Large intestine (tissue), 3 donors: ENCODE measurements at regions not wholly inside any gene's neighbourhood (a gene's known extent, or its start where the extent isn't known, plus 50 kb on each side); places are given as distances from the start of the nearest gene placed in this dataset.

Experiments
- DNase-seq, 2 donors: peaks; one replicate each; pipeline versions ENCODE4 v3.0.0 to v3.0.0-alpha.2; 2013
- H3K27ac ChIP-seq: one replicate; pipeline ENCODE4 v1.5.1; 2013; ENCODE audit warnings: low read length
- H3K27me3 ChIP-seq: 2 replicates; pipeline ENCODE4 v1.6.1; 2013; ENCODE audit warnings: low read length; ENCODE audit not compliant: control insufficient read depth, insufficient read depth
- H3K36me3 ChIP-seq: 2 replicates; pipeline ENCODE4 v1.6.1; 2013; ENCODE audit warnings: low read length; ENCODE audit not compliant: control insufficient read depth, insufficient read depth
- H3K4me1 ChIP-seq: one replicate; pipeline ENCODE4 v1.6.1; 2013; ENCODE audit warnings: low read length; ENCODE audit not compliant: control insufficient read depth, insufficient read depth
- H3K4me3 ChIP-seq: one replicate; pipeline ENCODE4 v1.5.1; 2013; ENCODE audit warnings: low read length
- H3K9me3 ChIP-seq: one replicate; pipeline ENCODE4 v1.6.1; 2013; ENCODE audit warnings: mild to moderate bottlenecking, low read depth, low read length, moderate library complexity; ENCODE audit not compliant: control insufficient read depth
- WGBS: methylation state at CpG from one replicate; pipeline ENCODE4 v1.1.5; 2013; ENCODE audit warnings: low lambda C conversion rate; ENCODE audit not compliant: insufficient coverage; 5-methylcytosine and 5-hydroxymethylcytosine counted together

DNA sequence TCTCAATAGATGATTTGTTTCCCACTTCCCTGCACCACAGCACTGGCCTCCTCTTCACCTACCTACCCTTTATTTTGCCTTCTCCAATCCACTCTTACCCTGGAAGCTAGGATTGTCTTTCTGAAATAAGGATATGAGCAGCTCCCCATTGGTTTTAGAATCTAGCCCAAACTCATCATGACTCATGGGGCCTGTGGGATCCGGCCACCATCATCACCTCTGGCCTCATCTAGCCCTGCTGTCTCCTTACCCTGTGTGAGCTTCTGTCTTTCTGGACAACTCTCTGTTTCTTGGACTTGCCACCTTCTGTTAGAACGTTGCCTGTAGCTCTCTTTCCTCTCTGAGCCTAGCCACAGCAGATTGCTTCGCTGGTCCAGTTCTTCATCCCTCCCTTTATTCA, 277.1 kb downstream of the PAX1 start:
- no peak for DNase-seq
- H3K27me3 ChIP-seq: no peaks in the 10 kb centered on the region
- no peak overlapping the region for H3K4me3 ChIP-seq
- WGBS: 100% methylated on average over 1 of the region's 3 CpGs
- no peaks in the 10 kb centered on the region for H3K36me3 ChIP-seq
- no peaks in the 10 kb centered on the region for H3K4me1 ChIP-seq
- no peak overlapping the region for H3K27ac ChIP-seq
- H3K9me3 ChIP-seq: no peaks in the 10 kb centered on the region

DNA sequence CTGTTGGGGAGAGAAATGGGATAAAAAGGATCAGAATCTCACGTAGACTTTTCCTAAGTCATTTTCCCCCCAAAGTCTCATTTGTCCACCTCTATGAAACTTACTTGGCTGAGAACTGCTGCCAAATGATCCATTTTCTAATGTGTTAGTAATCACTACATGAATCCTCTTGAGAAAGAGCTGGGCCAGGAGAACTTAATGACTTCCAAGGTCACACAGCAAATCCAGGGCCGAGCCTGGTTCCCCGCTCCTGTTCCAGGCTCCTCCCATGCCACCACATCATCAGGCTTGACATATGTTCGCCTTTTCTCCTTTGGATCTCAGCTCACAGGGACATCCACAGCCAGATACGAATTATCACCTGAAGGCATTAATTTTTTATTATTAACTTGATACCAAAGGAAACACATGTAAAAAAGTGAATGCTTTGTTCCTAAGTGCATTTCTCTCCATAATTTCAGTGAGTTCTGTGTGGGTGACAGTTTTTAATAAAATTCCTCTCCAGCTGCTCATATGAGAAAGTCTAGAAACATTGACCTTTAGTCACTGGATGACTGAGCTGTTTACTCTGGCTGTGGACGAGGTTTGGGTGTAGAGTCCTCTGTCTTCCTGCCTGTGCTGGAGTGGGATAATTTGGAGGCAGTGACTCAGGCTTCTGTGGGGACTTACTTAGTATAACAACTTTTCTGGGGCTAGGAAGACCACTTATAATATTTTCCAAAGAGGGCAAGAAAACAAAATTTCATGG, 276.3 kb downstream of the PAX1 start:
- Histone ChIP-seq H3K4me3 (no peak overlapping the region), H3K9me3 (no peaks in the 10 kb centered on the region), H3K27ac (no peak overlapping the region), H3K4me1 (no peaks in the 10 kb centered on the region), H3K36me3 (no peaks in the 10 kb centered on the region), H3K27me3 (no peaks in the 10 kb centered on the region)
- 65% methylated on average over 4 of the region's 6 CpGs for WGBS
- DNase-seq: no peak

DNA sequence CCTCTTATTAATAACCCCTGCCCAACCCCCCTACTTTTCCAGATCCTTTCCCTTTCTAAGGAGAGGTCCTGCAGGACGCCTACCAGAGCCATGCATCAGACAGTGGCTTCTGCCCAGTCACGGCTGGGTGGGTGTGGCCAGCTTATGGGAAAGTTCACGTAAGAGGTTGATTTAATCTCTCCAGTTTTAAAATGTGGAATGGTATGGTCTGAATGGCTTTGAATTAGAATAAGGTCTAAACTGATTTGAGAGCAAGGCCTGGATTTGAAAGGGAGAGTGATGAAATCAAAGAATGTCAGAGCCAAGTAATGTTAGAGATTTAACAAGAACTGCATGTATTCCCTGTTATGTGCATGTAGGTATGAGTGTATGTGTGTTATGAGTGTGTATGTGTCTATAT, 275.7 kb downstream of the PAX1 start:
- no CpG with 5 or more reads among the region's 3 CpGs for WGBS
- Histone ChIP-seq H3K4me3 (no peak overlapping the region), H3K27me3 (no peaks in the 10 kb centered on the region), H3K36me3 (no peaks in the 10 kb centered on the region), H3K9me3 (no peaks in the 10 kb centered on the region), H3K27ac (no peak overlapping the region), H3K4me1 (no peaks in the 10 kb centered on the region)
- DNase-seq: no peak

DNA sequence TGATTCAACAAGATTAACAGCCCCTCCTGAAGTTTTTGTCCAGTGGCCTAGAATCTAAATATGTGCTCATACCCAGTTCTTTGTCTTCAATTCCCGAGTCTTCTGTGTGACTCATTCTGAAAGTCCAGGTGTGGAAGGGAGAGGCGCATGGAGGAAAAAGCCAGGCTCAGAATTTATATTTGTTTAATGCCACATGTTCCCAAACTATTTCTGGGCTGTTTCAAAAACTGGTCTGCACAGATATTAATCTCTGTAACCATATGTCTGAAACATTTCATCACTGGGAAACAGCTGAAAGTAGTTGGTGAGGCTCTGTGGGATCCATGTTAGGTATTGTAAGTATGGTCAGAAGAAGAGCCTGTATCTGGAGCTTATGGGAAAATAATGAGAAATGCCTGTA, 266.0 kb downstream of the PAX1 start:
- no peaks in the 10 kb centered on the region for H3K9me3 ChIP-seq
- H3K27ac ChIP-seq: no peak overlapping the region
- DNase-seq: no peak
- H3K27me3 ChIP-seq: no peaks in the 10 kb centered on the region
- no peaks in the 10 kb centered on the region for H3K4me1 ChIP-seq
- no CpG with 5 or more reads among the region's 2 CpGs for WGBS
- no peaks in the 10 kb centered on the region for H3K36me3 ChIP-seq
- no peak overlapping the region for H3K4me3 ChIP-seq

DNA sequence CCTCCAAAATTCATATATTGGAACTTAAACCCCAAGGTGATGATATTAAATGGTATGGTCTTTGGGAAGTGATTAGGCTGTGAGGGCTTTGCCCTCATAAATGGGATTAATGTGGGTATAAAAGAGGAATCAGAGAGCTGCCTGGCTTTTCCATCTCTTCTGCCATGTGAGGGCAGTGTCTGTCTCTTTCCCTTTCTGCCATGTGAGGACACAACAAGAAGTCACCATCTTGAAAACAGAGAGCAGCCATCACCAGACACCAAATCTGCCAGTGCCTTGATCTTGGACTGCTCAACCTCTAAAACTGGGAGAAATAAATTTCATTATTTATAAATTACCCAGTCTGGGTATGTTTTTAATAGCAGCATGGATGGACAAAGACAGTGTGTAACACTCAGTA, 263.0 kb downstream of the PAX1 start:
- no peak overlapping the region for H3K27ac ChIP-seq
- H3K4me1 ChIP-seq: no peaks in the 10 kb centered on the region
- H3K27me3 ChIP-seq: no peaks in the 10 kb centered on the region
- no peak for DNase-seq
- H3K9me3 ChIP-seq: no peaks in the 10 kb centered on the region
- H3K4me3 ChIP-seq: no peak overlapping the region
- no peaks in the 10 kb centered on the region for H3K36me3 ChIP-seq

DNA sequence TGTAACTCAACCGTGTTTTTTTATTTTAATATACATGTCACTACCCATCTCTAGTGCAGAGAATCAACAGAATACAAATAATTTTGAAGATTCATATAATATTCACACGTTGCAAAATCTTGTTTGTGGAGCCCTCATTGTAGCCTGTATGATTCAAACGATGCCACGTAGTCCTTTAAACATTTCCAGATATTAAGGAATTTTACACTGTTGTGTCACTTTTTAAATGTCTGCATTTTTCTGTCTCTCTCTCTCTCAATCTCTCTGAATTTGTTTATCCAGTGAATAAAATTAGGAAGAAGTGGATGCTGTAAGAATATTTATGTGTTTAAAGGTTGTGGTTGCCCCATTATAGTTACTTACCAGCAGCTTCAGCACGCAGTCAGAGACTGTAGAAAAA, 262.0 kb downstream of the PAX1 start:
- Histone ChIP-seq H3K27ac (no peak overlapping the region), H3K27me3 (no peaks in the 10 kb centered on the region)
- WGBS: 82% methylated on average over 4 of the region's 5 CpGs

DNA sequence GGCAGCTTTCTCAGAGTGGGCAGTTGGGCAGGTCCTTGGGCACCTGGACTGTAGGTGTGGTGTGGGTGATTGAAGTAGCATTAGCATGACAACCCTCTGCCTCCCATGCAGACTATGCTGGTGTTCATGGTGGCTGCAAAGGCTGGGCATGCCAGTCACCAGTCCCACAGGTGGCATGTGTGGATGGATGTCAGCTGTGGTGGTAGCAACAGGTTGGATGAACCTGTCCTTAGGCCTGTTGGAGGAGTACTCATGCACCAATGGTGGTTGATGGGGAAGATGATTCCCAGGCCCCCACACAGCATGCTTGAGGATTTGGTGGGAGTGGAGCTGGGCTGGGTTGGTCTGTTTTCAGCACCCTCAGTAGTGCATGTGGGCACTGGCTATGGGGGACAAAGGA, 251.1 kb downstream of the PAX1 start:
- peak in 1 of 2 donors; percentile 1 for DNase-seq
- Histone ChIP-seq H3K27ac (no peak overlapping the region), H3K9me3 (no peaks in the 10 kb centered on the region), H3K4me3 (no peak overlapping the region), H3K4me1 (no peaks in the 10 kb centered on the region), H3K27me3 (no peaks in the 10 kb centered on the region), H3K36me3 (no peaks in the 10 kb centered on the region)

More for the DNA sequence above, 262.0 kb downstream of the PAX1 start:
- H3K4me1 ChIP-seq: no peaks in the 10 kb centered on the region
- no peaks in the 10 kb centered on the region for H3K9me3 ChIP-seq
- no peaks in the 10 kb centered on the region for H3K36me3 ChIP-seq
- no peak overlapping the region for H3K4me3 ChIP-seq
- no peak for DNase-seq

DNA sequence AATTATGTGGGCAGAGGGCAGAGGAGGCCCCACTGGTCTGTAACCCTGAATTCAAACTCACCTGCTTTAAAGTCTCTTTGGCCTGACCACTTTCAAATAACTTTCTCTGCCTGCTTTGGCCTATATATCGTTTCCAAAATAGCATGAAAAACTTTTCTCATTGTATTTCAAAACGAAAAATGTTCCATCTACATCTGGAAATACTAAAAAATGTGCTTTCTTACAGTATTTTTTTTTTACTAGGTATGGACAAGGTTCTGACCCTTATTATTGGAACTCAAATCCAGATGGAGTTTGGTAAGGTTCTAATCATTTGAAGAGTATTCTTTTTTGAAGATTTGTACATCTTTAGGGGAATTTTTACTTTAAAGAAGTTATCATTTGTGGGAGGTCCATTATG, 241.9 kb downstream of the PAX1 start:
- Histone ChIP-seq H3K4me1 (no peaks in the 10 kb centered on the region), H3K27me3 (no peaks in the 10 kb centered on the region), H3K4me3 (no peak overlapping the region), H3K27ac (no peak overlapping the region), H3K36me3 (no peaks in the 10 kb centered on the region), H3K9me3 (no peaks in the 10 kb centered on the region)
- WGBS: 68% methylated on average over 2 of the region's 2 CpGs
- no peak for DNase-seq

DNA sequence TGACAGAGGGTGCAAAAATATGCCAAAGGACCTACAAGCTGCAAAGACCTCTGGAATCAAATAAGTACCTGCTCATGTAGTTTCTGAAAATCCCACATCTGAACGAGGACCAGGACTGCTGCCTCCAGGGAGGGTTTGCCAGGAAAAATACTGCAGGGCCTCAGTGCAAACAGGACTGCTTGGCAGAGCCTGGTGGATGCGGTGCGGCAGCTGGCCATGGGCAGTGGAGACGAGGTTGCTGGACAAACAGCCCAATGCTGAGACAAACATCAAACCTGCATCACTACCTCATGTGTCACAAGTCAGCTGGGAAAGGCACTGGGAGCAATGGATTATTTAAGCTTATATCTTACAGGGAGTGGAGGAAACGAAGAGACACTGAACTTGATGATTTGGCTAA, 238.8 kb downstream of the PAX1 start:
- Histone ChIP-seq H3K27me3 (no peaks in the 10 kb centered on the region), H3K4me1 (no peaks in the 10 kb centered on the region), H3K36me3 (no peaks in the 10 kb centered on the region), H3K27ac (no peak overlapping the region), H3K4me3 (no peak overlapping the region), H3K9me3 (no peaks in the 10 kb centered on the region)
- 88% methylated on average over 1 of the region's 5 CpGs for whole genome bisulfite sequencing
- DNase-seq: no peak

DNA sequence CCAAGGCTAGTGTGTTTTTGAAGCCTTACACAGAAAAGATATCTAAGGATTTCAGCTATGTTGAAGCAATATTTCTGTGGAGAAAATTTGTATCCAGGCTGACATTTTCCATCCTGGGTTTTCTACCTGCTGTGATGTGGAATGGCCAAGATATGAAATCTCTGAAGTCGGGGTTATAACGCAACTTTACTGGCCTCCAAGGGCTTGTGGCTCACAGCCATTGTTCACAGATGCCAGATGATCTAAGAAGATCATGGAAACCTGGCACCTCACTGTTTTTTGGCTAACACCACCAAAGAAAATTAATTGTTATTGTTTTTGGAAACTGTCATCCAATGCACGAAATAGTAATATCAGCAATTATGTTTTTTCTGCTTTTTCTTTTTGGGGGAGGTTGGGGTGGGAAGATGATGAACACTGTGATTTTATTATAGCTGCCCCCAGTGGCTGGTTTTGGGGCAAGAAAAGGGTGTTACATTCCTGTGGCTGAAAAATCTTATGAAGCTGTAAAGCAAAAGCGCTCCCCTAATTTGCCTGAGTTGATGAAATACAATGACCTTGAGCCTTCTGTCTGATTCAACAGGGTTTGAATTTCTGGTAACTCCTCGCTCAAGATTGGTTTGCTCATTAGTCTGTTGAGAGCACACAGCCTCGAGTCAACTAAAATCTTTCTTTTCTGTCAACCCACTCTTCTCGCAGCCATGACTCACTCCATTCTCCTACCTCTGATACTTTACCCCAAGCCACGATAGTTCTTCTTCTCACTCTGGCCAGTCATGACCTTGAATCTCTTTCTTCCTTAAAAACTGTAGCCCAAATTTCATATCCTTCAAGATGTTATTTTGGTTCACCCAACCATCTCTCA, 236.7 kb downstream of the PAX1 start:
- Histone ChIP-seq H3K9me3 (no peaks in the 10 kb centered on the region), H3K36me3 (no peaks in the 10 kb centered on the region), H3K27ac (no peak overlapping the region), H3K27me3 (no peaks in the 10 kb centered on the region), H3K4me1 (no peaks in the 10 kb centered on the region), H3K4me3 (no peak overlapping the region)
- DNase-seq: no peak
- WGBS: 73% methylated on average over 2 of the region's 8 CpGs
